Ishikawa (cell line): ENCODE measurements at regions not wholly inside any gene's neighbourhood (a gene's known extent, or its start where the extent isn't known, plus 50 kb on each side); places are given as distances from the start of the nearest gene placed in this dataset.

Experiments
- EP300 ChIP-seq: IDR thresholded peaks from 2 replicates; pipeline ENCODE4 v1.6.1; 2012; ENCODE audit warnings: borderline replicate concordance
- MAX ChIP-seq: IDR thresholded peaks from 2 replicates; pipeline ENCODE4 v1.6.1; 2012
- RAD21 ChIP-seq: IDR thresholded peaks from 2 replicates; pipeline ENCODE4 v1.6.1; 2012; ENCODE audit warnings: low read depth
- REST ChIP-seq: IDR thresholded peaks from 2 replicates; pipeline ENCODE4 v1.6.1; 2012; ENCODE audit warnings: low read depth, mild to moderate bottlenecking
- TAF1 ChIP-seq: IDR thresholded peaks from 2 replicates; pipeline ENCODE4 v1.6.1; 2012; ENCODE audit warnings: low read depth, mild to moderate bottlenecking
- TEAD4 ChIP-seq: IDR thresholded peaks from 2 replicates; pipeline ENCODE4 v1.6.1; 2012
- USF1 ChIP-seq: IDR thresholded peaks from 2 replicates; pipeline ENCODE4 v1.6.1; 2012
- ZBTB7A ChIP-seq: IDR thresholded peaks from 2 replicates; pipeline ENCODE4 v1.6.1; 2012; ENCODE audit warnings: low read depth

GRCh38 chr13:70390064-70390463, 281.8 kb upstream of the KLHL1 start:
- TF ChIP-seq TEAD4 (no peak), EP300 (no peak), ZBTB7A (no peak), TAF1 (no peak), MAX (no peak), RAD21 (no peak), USF1 (no peak), REST (no peak)
